Activated T-cell treated with anti-CD3 and anti-CD28 coated beads, Interleukin-2, amount 50 U/mL, for 24 hours (primary cell): ENCODE measurements at regions not wholly inside any gene's neighbourhood (a gene's known extent, or its start where the extent isn't known, plus 50 kb on each side); places are given as distances from the start of the nearest gene placed in this dataset.
"Not testable (repeated sequence)": the region's sequence is repeated elsewhere in the genome, so short reads cannot be mapped to it uniquely, and the experiment has no call there.

Experiments
- DNase-seq: peaks from one replicate; pipeline ENCODE4 v3.0.0-alpha.2; 2020
- H3K27ac Mint-ChIP-seq: 2 replicates; pipeline ENCODE4 v1.8.0; 2020; ENCODE audit warnings: mild to moderate bottlenecking, mixed read lengths
- H3K27me3 Mint-ChIP-seq: 2 replicates; pipeline ENCODE4 v1.8.0; 2020; ENCODE audit warnings: mixed read lengths
- H3K36me3 Mint-ChIP-seq: 2 replicates; pipeline ENCODE4 v1.8.0; 2020; ENCODE audit warnings: low read depth, mixed read lengths
- H3K4me1 Mint-ChIP-seq: 2 replicates; pipeline ENCODE4 v1.8.0; 2020; ENCODE audit warnings: low read depth, mixed read lengths
- H3K4me3 Mint-ChIP-seq: 2 replicates; pipeline ENCODE4 v1.8.0; 2020; ENCODE audit warnings: mild to moderate bottlenecking, moderate library complexity, mixed read lengths
- H3K9me3 Mint-ChIP-seq: 2 replicates; pipeline ENCODE4 v1.8.0; 2020; ENCODE audit warnings: mixed read lengths

DNA sequence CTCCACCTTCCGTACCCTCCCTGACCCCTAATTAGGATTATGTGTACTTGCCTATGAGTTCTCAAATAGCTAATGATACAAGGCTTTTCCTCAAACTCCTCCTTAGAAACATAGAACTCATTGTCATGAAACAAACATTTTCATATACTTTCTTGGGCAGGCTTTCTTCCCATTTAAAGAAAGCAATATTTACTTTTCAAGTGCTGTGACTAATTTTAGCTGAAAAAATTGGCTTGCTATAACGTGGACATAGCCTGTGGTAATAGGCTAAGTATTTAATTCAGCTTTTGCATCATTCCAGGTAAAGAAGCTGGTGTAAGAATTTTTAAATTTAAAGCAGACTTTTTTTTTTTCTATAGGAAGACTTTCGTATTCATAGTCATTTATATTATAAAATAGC is 208.7 kb downstream of the SOX2 start:
- no peak for DNase-seq
- H3K27me3 Mint-ChIP-seq, result no peaks in the 10 kb centered on the region
- no peak overlapping the region for H3K27ac Mint-ChIP-seq
- no peaks in the 10 kb centered on the region for H3K4me1 Mint-ChIP-seq
- no peaks in the 10 kb centered on the region for H3K36me3 Mint-ChIP-seq
- no peak overlapping the region for H3K4me3 Mint-ChIP-seq
- H3K9me3 Mint-ChIP-seq, result peaks cover 4% of the 10 kb centered on the region

DNA sequence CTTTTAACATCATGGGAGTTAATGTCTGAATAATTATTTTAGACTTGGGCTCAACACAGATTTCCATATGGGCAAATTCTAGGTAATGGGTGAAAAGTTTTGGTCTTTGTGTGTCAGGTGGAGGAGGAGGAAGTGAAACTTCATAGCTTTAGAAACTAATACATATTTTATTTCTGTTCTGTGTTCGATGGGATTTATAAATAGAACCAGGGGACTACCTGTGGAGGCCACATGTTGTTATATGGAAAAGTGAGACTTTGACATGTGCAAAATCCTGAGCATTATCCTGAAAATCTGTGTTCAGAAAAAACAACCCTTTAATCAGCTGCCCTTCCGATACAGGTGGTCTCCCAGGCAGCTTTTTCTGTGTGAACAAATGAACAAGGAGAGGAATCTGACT is 209.5 kb downstream of the SOX2 start:
- H3K27me3 Mint-ChIP-seq, result no peaks in the 10 kb centered on the region

DNA sequence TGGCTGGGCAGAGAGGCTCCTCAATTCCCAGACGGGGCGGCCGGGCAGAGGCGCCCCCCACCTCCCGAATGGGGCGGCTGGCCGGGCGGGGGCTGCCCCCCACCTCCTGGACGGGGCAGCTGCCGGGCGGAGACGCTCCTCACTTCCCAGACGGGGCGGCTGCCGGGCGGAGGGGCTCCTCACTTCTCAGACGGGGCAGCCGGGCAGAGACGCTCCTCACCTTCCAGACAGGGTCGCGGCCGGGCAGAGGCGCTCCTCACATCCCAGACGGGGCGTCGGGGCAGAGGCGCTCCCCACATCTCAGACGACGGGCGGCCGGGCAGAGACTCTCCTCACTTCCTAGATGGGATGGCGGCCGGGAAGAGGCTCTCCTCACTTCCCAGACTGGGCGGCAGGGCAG is 214.1 kb downstream of the SOX2 start:
- H3K27me3 Mint-ChIP-seq, H3K36me3 Mint-ChIP-seq, H3K4me1 Mint-ChIP-seq, DNase-seq, H3K27ac Mint-ChIP-seq, H3K9me3 Mint-ChIP-seq, H3K4me3 Mint-ChIP-seq: not testable (repeated sequence)

More for the DNA sequence above, 209.5 kb downstream of the SOX2 start:
- no peak overlapping the region for H3K4me3 Mint-ChIP-seq
- no peaks in the 10 kb centered on the region for H3K4me1 Mint-ChIP-seq
- H3K9me3 Mint-ChIP-seq, result peaks cover 4% of the 10 kb centered on the region
- DNase-seq, result no peak
- H3K36me3 Mint-ChIP-seq, result no peaks in the 10 kb centered on the region
- H3K27ac Mint-ChIP-seq, result no peak overlapping the region

DNA sequence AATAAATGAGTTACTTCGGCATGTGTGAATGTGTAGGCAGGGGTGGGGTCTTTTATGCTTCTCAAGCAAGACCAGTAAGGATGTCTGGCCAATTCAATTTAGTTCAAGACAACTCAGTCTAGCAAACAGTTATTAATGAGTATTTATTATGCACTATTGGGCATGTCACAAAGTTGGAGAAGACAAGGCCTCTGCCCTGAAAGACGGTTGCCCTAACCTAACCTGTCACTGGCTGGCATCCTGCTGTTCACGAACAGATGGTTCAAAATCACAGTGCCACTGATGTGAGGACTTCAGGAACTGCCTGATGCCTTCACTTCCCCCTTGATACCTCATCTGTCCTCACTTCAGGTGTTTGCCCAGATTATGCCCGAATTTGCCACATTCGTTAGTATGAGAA is 217.8 kb downstream of the SOX2 start:
- DNase-seq, result no peak
- H3K9me3 Mint-ChIP-seq, result peaks cover 7% of the 10 kb centered on the region
- H3K36me3 Mint-ChIP-seq, result no peaks in the 10 kb centered on the region
- H3K4me1 Mint-ChIP-seq, result no peaks in the 10 kb centered on the region
- no peak overlapping the region for H3K27ac Mint-ChIP-seq
- peaks cover 3% of the 10 kb centered on the region for H3K27me3 Mint-ChIP-seq
- no peak overlapping the region for H3K4me3 Mint-ChIP-seq

DNA sequence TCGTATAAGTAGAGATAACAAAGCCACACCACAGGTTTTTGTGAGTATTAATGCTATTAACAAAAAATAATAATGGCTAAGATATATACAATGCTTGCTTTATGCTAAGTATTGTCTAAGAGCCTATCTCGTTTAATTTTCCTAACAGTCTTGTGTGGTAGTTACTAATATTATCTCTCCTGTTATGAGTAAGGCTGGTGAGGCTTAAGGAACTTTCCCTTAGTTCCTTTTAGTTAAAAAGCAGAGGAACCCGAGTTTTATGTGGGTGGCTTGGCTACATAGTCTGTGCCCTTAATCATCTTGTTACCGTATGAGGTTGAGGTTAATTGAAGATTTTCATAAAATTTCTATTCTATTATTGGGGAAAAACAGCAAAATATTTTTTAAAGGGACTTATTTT is 218.4 kb downstream of the SOX2 start:
- no peak for DNase-seq
- Mint-ChIP-seq H3K9me3 (peaks cover 7% of the 10 kb centered on the region), H3K27ac (no peak overlapping the region), H3K4me3 (no peak overlapping the region), H3K36me3 (no peaks in the 10 kb centered on the region), H3K4me1 (no peaks in the 10 kb centered on the region), H3K27me3 (peaks cover 3% of the 10 kb centered on the region)

DNA sequence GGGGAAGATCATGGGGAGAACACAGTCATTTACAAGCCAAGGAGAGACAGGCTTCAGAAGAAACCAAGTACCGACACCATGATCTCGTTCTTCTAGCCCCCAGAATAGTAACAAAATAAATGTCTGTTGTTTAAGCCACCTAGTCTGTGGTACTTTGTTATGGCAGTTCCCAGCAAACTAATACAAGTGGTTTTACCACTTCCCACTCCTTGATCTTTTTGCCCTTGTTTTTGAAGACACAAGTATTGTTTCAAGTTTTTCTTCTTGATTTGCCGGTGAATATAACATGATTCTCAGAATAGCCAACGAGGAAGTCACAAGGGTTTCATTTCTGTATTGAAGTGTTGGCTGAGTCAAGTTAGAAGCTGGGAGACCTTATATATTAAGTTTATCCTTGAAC is 220.3 kb downstream of the SOX2 start:
- DNase-seq, result no peak
- no peak overlapping the region for H3K4me3 Mint-ChIP-seq
- H3K36me3 Mint-ChIP-seq, result no peaks in the 10 kb centered on the region
- peaks cover 6% of the 10 kb centered on the region for H3K9me3 Mint-ChIP-seq
- no peak overlapping the region for H3K27ac Mint-ChIP-seq
- H3K27me3 Mint-ChIP-seq, result peaks cover 3% of the 10 kb centered on the region
- H3K4me1 Mint-ChIP-seq, result no peaks in the 10 kb centered on the region

DNA sequence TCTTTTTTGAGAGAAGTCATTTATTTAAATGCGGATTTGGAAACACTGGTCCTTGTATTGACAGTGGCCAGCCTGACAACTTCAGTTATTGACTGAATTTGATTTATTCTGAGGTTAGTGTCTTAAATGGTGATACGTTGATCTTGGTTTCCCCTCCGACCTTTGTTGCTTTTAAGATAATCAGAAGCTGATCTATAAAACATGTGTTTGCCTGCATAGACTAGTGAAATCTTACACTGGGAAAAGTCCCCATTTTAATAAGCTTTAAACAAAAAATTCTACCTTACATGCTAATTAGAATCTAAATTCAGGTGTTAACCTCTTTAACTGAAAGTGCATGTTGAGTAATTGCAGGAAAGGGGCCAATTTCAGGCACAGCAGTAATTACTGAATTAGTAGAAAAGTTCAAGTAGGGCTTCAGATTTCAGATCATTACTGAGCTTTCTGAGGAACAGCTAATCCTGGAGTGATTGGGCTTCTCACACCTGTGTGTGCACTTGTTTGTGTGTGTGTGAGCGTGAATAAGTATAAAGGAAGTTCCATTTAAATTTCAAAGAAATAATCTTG is 221.4 kb downstream of the SOX2 start:
- Mint-ChIP-seq H3K9me3 (peaks cover 2% of the 10 kb centered on the region), H3K27ac (no peak overlapping the region), H3K4me3 (no peak overlapping the region), H3K4me1 (no peaks in the 10 kb centered on the region), H3K36me3 (no peaks in the 10 kb centered on the region), H3K27me3 (peaks cover 3% of the 10 kb centered on the region)
- DNase-seq, result no peak

DNA sequence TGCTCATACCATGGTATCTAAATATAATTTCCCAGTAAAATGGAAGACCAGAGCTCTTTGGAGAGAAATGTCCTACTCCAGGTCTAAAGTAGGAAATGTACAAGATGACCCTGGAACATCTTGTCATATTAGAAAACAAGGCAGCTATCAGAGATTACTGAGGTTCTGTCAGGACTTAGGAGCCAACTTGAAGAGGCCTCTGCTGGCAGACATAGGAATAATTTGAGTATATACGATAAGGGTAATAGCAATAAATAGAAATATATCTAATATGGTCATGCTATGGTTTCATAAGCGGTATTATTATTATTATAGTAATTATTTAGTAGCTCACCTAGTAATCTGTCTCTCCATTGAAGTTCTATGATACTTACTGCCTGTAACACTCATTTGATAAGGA is 224.2 kb downstream of the SOX2 start:
- no peak for DNase-seq
- Mint-ChIP-seq H3K4me3 (no peak overlapping the region), H3K9me3 (peaks cover 2% of the 10 kb centered on the region), H3K4me1 (no peaks in the 10 kb centered on the region), H3K27ac (no peak overlapping the region), H3K36me3 (no peaks in the 10 kb centered on the region), H3K27me3 (peaks cover 3% of the 10 kb centered on the region)

DNA sequence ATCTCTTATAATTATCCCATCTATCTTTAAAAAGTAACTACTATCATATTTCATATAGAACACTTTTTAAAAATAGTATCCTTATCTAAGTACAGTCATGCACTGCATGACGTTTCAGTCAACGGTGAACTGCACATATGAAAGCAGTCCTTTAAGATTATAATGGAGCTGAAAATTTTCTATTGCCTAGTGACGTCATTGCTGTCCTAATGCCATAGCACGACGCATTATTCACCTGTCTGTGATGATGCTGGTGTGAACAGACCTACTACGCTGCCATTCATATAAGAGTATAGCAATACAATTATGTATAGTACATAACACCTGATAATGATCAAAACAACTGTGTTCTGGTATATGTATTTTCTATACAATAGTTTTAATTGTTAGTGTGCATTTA is 225.0 kb downstream of the SOX2 start:
- no peak for DNase-seq
- H3K27ac Mint-ChIP-seq, result no peak overlapping the region
- H3K36me3 Mint-ChIP-seq, result no peaks in the 10 kb centered on the region

DNA sequence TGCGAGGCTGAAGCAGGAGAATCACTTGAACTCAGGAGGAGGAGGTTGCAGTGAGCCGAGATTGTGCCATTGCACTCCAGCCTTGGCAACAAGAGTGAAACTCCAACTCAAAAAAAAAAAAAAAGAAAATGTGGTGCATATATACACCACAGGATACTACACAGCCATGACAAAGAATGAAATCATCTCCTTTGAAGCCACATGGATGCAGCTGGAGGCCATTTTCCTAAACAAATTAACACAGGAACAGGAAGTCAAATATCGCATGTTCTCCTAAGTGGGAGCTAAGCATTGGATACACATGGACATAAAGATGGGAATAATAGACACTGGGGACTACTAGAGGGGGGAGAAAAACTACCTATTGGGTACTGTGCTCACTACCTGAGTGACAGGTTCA is 226.9 kb downstream of the SOX2 start:
- H3K36me3 Mint-ChIP-seq, H3K9me3 Mint-ChIP-seq, H3K27ac Mint-ChIP-seq, H3K4me1 Mint-ChIP-seq, H3K27me3 Mint-ChIP-seq, DNase-seq, H3K4me3 Mint-ChIP-seq: not testable (repeated sequence)

More for the DNA sequence above, 225.0 kb downstream of the SOX2 start:
- Mint-ChIP-seq H3K4me1 (no peaks in the 10 kb centered on the region), H3K9me3 (peaks cover 2% of the 10 kb centered on the region), H3K4me3 (no peak overlapping the region), H3K27me3 (peaks cover 1% of the 10 kb centered on the region)

DNA sequence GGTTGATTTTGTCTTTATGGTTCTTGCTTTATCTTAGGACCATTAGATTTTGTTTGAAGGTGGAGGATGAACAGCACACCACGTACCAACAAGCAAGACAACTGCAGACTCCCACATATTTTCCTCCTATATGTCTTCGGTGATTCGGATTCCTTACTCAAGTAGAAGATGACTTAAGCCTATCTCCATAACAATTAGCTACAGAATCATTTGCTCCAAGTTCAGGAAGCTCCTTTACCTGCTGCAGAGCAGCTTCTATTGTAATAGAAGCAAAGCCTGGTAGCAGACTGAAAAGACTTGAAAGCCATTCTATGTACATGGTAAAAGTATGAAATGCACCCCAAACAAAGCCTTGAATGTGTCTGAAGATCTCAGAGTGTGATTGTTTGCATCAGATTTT is 229.0 kb downstream of the SOX2 start:
- Mint-ChIP-seq H3K36me3 (no peaks in the 10 kb centered on the region), H3K4me1 (no peaks in the 10 kb centered on the region), H3K4me3 (no peak overlapping the region), H3K27ac (no peak overlapping the region), H3K9me3 (peaks cover 2% of the 10 kb centered on the region), H3K27me3 (no peaks in the 10 kb centered on the region)
- no peak for DNase-seq

DNA sequence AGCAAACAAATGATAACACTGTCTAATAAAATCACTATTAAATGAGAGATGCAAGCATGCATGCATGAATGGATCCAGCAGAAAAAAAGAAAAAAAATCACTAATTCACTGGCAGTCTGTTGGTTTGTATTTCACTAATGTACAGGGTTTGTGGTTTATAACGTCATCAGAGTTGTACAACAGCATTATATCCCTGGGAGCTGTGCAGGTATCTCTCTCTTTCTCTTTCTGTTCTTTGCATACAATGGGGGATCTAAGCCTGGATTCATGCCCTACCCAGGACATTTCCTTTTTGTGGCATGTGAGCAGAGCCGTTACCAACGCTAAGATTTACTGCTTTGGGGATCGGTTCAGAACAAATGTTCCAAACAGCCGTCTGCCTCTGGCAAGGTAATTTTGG is 229.5 kb downstream of the SOX2 start:
- H3K27ac Mint-ChIP-seq, result no peak overlapping the region

DNA sequence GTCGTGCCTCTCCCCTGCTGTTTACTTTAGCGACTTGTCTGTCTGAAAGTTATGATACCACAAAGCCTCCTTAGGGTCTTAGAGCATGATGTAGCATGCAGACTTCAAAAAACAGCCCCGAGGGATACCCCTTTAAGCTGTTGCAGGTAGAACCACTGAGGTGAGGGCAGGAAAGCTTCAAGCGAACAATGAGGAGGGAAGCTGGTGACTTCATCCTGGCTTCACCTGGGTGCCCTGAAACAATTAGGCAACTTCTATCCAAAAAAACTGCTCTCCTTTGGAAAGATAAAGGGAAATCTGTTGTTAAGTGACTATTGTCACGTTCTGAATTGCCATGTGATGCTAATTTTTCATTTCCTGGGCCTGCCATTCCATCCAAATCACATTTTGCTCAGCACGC is 231.6 kb downstream of the SOX2 start:
- no peak overlapping the region for H3K27ac Mint-ChIP-seq
- H3K4me3 Mint-ChIP-seq, result no peak overlapping the region
- no peaks in the 10 kb centered on the region for H3K27me3 Mint-ChIP-seq
- no peaks in the 10 kb centered on the region for H3K36me3 Mint-ChIP-seq
- DNase-seq, result no peak
- H3K4me1 Mint-ChIP-seq, result no peaks in the 10 kb centered on the region
- peaks cover 2% of the 10 kb centered on the region for H3K9me3 Mint-ChIP-seq

More for the DNA sequence above, 229.5 kb downstream of the SOX2 start:
- Mint-ChIP-seq H3K27me3 (no peaks in the 10 kb centered on the region), H3K9me3 (peaks cover 2% of the 10 kb centered on the region), H3K4me3 (no peak overlapping the region), H3K4me1 (no peaks in the 10 kb centered on the region), H3K36me3 (no peaks in the 10 kb centered on the region)
- DNase-seq, result no peak

DNA sequence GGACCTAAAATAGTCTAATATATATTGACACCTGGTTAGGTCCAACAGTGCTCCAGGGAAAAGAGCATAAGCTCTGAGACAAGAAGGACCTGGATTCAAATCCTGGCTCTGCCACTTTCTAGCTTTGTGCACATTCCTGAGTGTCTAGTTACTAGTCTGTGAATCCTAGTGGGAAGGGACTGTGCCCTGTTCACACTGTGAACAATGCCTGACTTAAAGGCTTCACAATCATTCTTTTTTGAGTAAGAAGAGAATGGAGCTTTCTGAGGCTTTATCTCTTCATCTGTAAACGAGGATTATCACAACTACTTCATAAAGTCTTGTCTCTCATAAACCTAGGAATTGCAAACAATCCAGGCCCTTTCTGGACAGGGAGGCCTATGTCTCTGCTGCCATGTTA is 235.9 kb downstream of the SOX2 start:
- Mint-ChIP-seq H3K9me3 (no peaks in the 10 kb centered on the region), H3K4me1 (no peaks in the 10 kb centered on the region), H3K4me3 (no peak overlapping the region), H3K36me3 (no peaks in the 10 kb centered on the region), H3K27ac (no peak overlapping the region), H3K27me3 (no peaks in the 10 kb centered on the region)
- no peak for DNase-seq

DNA sequence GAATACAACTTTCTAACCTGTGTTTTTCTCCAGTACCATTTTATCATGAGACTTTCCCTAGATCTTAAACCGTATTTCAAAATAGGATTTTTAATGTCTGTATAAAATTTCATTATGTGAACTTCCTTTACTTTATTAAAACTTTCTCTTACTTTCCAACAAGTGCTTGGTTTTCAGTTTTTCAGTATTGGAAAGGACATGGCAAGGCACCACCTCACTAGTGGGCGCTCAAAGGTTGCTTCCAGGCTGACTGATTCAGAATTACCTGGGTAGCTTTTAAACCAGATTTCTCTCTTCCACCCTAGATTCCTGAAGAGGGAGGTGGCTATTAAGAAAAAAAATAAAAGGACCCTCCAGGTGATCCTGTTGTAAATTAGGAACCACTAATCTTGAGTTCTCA is 236.6 kb downstream of the SOX2 start:
- Mint-ChIP-seq H3K27ac (no peak overlapping the region), H3K9me3 (no peaks in the 10 kb centered on the region), H3K4me3 (no peak overlapping the region), H3K36me3 (no peaks in the 10 kb centered on the region), H3K4me1 (no peaks in the 10 kb centered on the region), H3K27me3 (no peaks in the 10 kb centered on the region)
- no peak for DNase-seq

DNA sequence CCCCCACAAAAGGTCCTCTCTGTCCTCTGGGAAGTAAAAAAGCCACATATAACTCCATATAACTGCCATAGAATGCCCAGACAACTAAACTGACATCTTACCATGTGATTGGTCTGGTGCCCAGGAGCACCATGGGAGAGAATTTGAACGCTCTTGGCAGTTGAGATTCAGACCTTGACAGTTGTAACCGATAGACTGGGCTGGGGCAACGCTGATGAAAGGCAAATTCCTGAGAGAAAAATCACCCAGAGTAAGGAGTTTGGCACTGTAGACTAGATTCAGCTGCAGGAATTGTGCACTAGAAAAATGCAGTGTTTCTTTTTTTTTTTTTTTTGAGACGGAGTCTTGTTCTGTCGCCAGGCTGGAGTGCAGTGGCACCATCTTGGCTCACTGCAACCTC is 240.5 kb downstream of the SOX2 start:
- H3K9me3 Mint-ChIP-seq, result no peaks in the 10 kb centered on the region
- no peaks in the 10 kb centered on the region for H3K36me3 Mint-ChIP-seq
- H3K4me1 Mint-ChIP-seq, result no peaks in the 10 kb centered on the region
- H3K27me3 Mint-ChIP-seq, result no peaks in the 10 kb centered on the region
- H3K4me3 Mint-ChIP-seq, result no peak overlapping the region
- no peak for DNase-seq
- no peak overlapping the region for H3K27ac Mint-ChIP-seq
